GM12892 (cell line): ENCODE measurements at regions not wholly inside any gene's neighbourhood (a gene's known extent, or its start where the extent isn't known, plus 50 kb on each side); places are given as distances from the start of the nearest gene placed in this dataset.

Experiments used
- POLR2A ChIP-seq: IDR thresholded peaks from 2 replicates; pipeline ENCODE4 v1.6.1; 2011; ENCODE audit warnings: low read depth, low read length, control low read depth
- POLR2AphosphoS5 ChIP-seq: IDR thresholded peaks from 2 replicates; pipeline ENCODE4 v1.6.1; 2011; ENCODE audit warnings: low read depth, low read length, control low read depth
- TAF1 ChIP-seq: IDR thresholded peaks from 2 replicates; pipeline ENCODE4 v1.6.1; 2011; ENCODE audit warnings: low read depth, mild to moderate bottlenecking, control low read depth, low read length, borderline replicate concordance

- TF ChIP-seq POLR2AphosphoS5 (no peak), POLR2A (no peak), TAF1 (no peak)
Measured at GRCh38 chr10:129168660-129169059, 298.4 kb upstream of the MGMT start.
